Cardiac fibroblast (primary cell): ENCODE measurements at regions not wholly inside any gene's neighbourhood (a gene's known extent, or its start where the extent isn't known, plus 50 kb on each side); places are given as distances from the start of the nearest gene placed in this dataset.

Experiments
- DNase-seq, 2 donors: peaks; one replicate each; pipeline versions ENCODE4 v3.0.0 to v3.0.0-alpha.2; 2010; ENCODE audit warnings: low read depth in 2 of 2
- H3K4me3 ChIP-seq, 2 donors: replicated peaks in 1 of 2; 1 replicate in 1 of 2; 2 replicates in 1 of 2; pipeline ENCODE4 v1.5.1; 2011; ENCODE audit warnings: low read depth in 2 of 2, low read length in 2 of 2, mild to moderate bottlenecking in 2 of 2, moderate library complexity in 1 of 2
- CTCF ChIP-seq: IDR thresholded peaks from one replicate; pipeline ENCODE4 v1.5.1; 2011; ENCODE audit warnings: low read depth, mild to moderate bottlenecking, low read length, inconsistent platforms

- no peak overlapping the region for H3K4me3 ChIP-seq
- peak; percentile 36 to 74 for DNase-seq
These were observed 106.5 kb upstream of the RAD23B start for GRCh38 chr9:107176436-107177151.

GRCh38 chr9:107177243-107177839 is 105.7 kb upstream of the RAD23B start:
- TF ChIP-seq CTCF, result no peak
- H3K4me3 ChIP-seq, result no peak overlapping the region
- DNase-seq, result no peak

More at GRCh38 chr9:107176436-107177151, 106.5 kb upstream of the RAD23B start:
- TF ChIP-seq CTCF, result no peak

GRCh38 chr9:107177857-107178256 is 105.2 kb upstream of the RAD23B start:
- TF ChIP-seq CTCF, result no peak

GRCh38 chr9:107178293-107178692 is 104.8 kb upstream of the RAD23B start:
- TF ChIP-seq CTCF, result no peak
- peak in 1 of 2 donors; percentile 15 for DNase-seq
- no peak overlapping the region for H3K4me3 ChIP-seq

More at GRCh38 chr9:107177857-107178256, 105.2 kb upstream of the RAD23B start:
- DNase-seq, result no peak
- no peak overlapping the region for H3K4me3 ChIP-seq

GRCh38 chr9:107180206-107180605 is 102.9 kb upstream of the RAD23B start:
- no peak overlapping the region for H3K4me3 ChIP-seq
- peak in 1 of 2 donors; percentile 14 for DNase-seq
- no peak for TF ChIP-seq CTCF

- DNase-seq, result no peak
- no peak overlapping the region for H3K4me3 ChIP-seq
- no peak for TF ChIP-seq CTCF
These were observed 99.9 kb upstream of the RAD23B start for GRCh38 chr9:107183176-107183575.
